ENCODE measurements at regions not wholly inside any gene's neighbourhood (a gene's known extent, or its start where the extent isn't known, plus 50 kb on each side); places are given as distances from the start of the nearest gene placed in this dataset.
"Not testable (repeated sequence)": the region's sequence is repeated elsewhere in the genome, so short reads cannot be mapped to it uniquely, and the experiment has no call there.

DNA sequence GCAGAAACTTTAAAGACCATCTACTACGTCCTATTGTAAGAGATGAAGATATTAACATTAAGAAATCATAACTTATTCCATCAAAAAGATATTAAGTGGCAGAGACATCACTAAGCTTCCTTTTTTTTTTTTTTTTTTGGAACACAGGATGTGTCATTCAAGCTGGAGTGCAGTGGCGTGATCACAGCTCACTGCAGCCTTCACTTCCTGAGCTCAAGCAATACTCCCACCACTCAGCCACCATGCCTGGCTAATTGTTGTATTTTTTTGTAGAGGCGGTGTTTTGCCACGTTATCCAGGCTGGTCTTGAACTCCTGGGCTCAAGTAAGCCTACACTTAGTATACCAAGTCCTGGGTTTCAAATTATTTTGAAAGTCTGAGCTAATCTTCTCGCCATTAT is 169.7 kb upstream of the KCTD7 start:
- not testable (repeated sequence) for TF ChIP-seq CTCF (conservative IDR thresholded peaks at IDR 0.05; ENCODE audit: low read length); EZH2phosphoT487 (IDR thresholded peaks at IDR 0.05; ENCODE audit: borderline replicate concordance)

All from Loucy (cell line).